ENCODE measurements at regions not wholly inside any gene's neighbourhood (a gene's known extent, or its start where the extent isn't known, plus 50 kb on each side); places are given as distances from the start of the nearest gene placed in this dataset.

- H3F3A ChIP-seq (ENCODE audit: insufficient read depth, low read length, poor library complexity, severe bottlenecking) = no peaks in the 10 kb centered on the region
- no peaks in the 10 kb centered on the region for H3K9me3 ChIP-seq (ENCODE audit: low read length)
- H3K36me3 ChIP-seq (ENCODE audit: insufficient read depth, low read length) = no peaks in the 10 kb centered on the region
- no peaks in the 10 kb centered on the region for H4K20me1 ChIP-seq (ENCODE audit: insufficient read depth)
- H3K27ac ChIP-seq (ENCODE audit: low read length) = no peak overlapping the region
- no peak overlapping the region for H3K4me3 ChIP-seq (ENCODE audit: low read length)
- H3K9me2 ChIP-seq (ENCODE audit: insufficient read depth, low read length) = no peaks in the 10 kb centered on the region
- no peak overlapping the region for H2AFZ ChIP-seq (ENCODE audit: low read depth, low read length)
- no peak overlapping the region for H3K9ac ChIP-seq (ENCODE audit: low read length)
- H3K79me2 ChIP-seq (replicated peaks; ENCODE audit: insufficient read depth, low read length) = no peaks in the 10 kb centered on the region
- TF ChIP-seq POLR2AphosphoS5 (IDR thresholded peaks at IDR 0.05) (no peak), CTCF (IDR thresholded peaks at IDR 0.05; ENCODE audit: poor library complexity, severe bottlenecking) (no peak), MXI1 (conservative IDR thresholded peaks at IDR 0.05; ENCODE audit: poor library complexity, severe bottlenecking) (no peak), RAD21 (conservative IDR thresholded peaks at IDR 0.05) (no peak)
- H3K27me3 ChIP-seq (ENCODE audit: insufficient read depth, low read depth, low read length) = no peaks in the 10 kb centered on the region
- no peak overlapping the region for H3K4me2 ChIP-seq (ENCODE audit: low read length)
Observed at GRCh38 chr3:135325726-135326235, 530.7 kb downstream of the EPHB1 start.

GRCh38 chr3:135326851-135327250 lies 531.8 kb downstream of the EPHB1 start:
- no peaks in the 10 kb centered on the region for H3K9me3 ChIP-seq (ENCODE audit: low read length)
- no peaks in the 10 kb centered on the region for H3K36me3 ChIP-seq (ENCODE audit: insufficient read depth, low read length)
- H3K27me3 ChIP-seq (ENCODE audit: insufficient read depth, low read depth, low read length) = no peaks in the 10 kb centered on the region
- no peaks in the 10 kb centered on the region for H3K79me2 ChIP-seq (replicated peaks; ENCODE audit: insufficient read depth, low read length)
- H2AFZ ChIP-seq (ENCODE audit: low read depth, low read length) = no peak overlapping the region
- H4K20me1 ChIP-seq (ENCODE audit: insufficient read depth) = no peaks in the 10 kb centered on the region
- H3F3A ChIP-seq (ENCODE audit: insufficient read depth, low read length, poor library complexity, severe bottlenecking) = no peaks in the 10 kb centered on the region
- no peak overlapping the region for H3K4me2 ChIP-seq (ENCODE audit: low read length)
- no peaks in the 10 kb centered on the region for H3K9me2 ChIP-seq (ENCODE audit: insufficient read depth, low read length)
- H3K9ac ChIP-seq (ENCODE audit: low read length) = no peak overlapping the region
- H3K27ac ChIP-seq (ENCODE audit: low read length) = no peak overlapping the region
- no peak overlapping the region for H3K4me3 ChIP-seq (ENCODE audit: low read length)
- no peak for TF ChIP-seq RAD21 (conservative IDR thresholded peaks at IDR 0.05)

GRCh38 chr3:135328036-135328435 lies 533.0 kb downstream of the EPHB1 start:
- Histone ChIP-seq H3K27me3 (ENCODE audit: insufficient read depth, low read depth, low read length) (no peaks in the 10 kb centered on the region), H3K79me2 (replicated peaks; ENCODE audit: insufficient read depth, low read length) (no peaks in the 10 kb centered on the region), H3K4me2 (ENCODE audit: low read length) (no peak overlapping the region), H3K36me3 (ENCODE audit: insufficient read depth, low read length) (no peaks in the 10 kb centered on the region), H2AFZ (ENCODE audit: low read depth, low read length) (no peak overlapping the region), H4K20me1 (ENCODE audit: insufficient read depth) (no peaks in the 10 kb centered on the region), H3K27ac (ENCODE audit: low read length) (no peak overlapping the region), H3F3A (ENCODE audit: insufficient read depth, low read length, poor library complexity, severe bottlenecking) (no peaks in the 10 kb centered on the region), H3K4me3 (ENCODE audit: low read length) (no peak overlapping the region), H3K9ac (ENCODE audit: low read length) (no peak overlapping the region), H3K9me3 (ENCODE audit: low read length) (no peaks in the 10 kb centered on the region), H3K9me2 (ENCODE audit: insufficient read depth, low read length) (no peaks in the 10 kb centered on the region)
- TF ChIP-seq, protein P1, sequence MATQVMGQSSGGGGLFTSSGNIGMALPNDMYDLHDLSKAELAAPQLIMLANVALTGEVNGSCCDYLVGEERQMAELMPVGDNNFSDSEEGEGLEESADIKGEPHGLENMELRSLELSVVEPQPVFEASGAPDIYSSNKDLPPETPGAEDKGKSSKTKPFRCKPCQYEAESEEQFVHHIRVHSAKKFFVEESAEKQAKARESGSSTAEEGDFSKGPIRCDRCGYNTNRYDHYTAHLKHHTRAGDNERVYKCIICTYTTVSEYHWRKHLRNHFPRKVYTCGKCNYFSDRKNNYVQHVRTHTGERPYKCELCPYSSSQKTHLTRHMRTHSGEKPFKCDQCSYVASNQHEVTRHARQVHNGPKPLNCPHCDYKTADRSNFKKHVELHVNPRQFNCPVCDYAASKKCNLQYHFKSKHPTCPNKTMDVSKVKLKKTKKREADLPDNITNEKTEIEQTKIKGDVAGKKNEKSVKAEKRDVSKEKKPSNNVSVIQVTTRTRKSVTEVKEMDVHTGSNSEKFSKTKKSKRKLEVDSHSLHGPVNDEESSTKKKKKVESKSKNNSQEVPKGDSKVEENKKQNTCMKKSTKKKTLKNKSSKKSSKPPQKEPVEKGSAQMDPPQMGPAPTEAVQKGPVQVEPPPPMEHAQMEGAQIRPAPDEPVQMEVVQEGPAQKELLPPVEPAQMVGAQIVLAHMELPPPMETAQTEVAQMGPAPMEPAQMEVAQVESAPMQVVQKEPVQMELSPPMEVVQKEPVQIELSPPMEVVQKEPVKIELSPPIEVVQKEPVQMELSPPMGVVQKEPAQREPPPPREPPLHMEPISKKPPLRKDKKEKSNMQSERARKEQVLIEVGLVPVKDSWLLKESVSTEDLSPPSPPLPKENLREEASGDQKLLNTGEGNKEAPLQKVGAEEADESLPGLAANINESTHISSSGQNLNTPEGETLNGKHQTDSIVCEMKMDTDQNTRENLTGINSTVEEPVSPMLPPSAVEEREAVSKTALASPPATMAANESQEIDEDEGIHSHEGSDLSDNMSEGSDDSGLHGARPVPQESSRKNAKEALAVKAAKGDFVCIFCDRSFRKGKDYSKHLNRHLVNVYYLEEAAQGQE (IDR thresholded peaks at IDR 0.05; ENCODE audit: borderline replicate concordance) = no peak
- no peak for TF ChIP-seq CTCF (IDR thresholded peaks at IDR 0.05; ENCODE audit: poor library complexity, severe bottlenecking)
- no peak for TF ChIP-seq MXI1 (conservative IDR thresholded peaks at IDR 0.05; ENCODE audit: poor library complexity, severe bottlenecking)
- TF ChIP-seq TAF1 (IDR thresholded peaks at IDR 0.05; ENCODE audit: low read depth) = no peak
- no peak for TF ChIP-seq RAD21 (conservative IDR thresholded peaks at IDR 0.05)
- TF ChIP-seq EP300 (conservative IDR thresholded peaks at IDR 0.05; ENCODE audit: poor library complexity, severe bottlenecking) = no peak
- TF ChIP-seq EZH2 (IDR thresholded peaks at IDR 0.05; ENCODE audit: borderline replicate concordance, insufficient read depth, low read length, poor library complexity, severe bottlenecking) = no peak
- TF ChIP-seq SMC3 (conservative IDR thresholded peaks at IDR 0.05; ENCODE audit: poor library complexity) = no peak
- TF ChIP-seq POLR2AphosphoS5 (IDR thresholded peaks at IDR 0.05) = no peak

All from neural cell (in vitro differentiated cells).